H1 (cell line): ENCODE measurements at regions not wholly inside any gene's neighbourhood (a gene's known extent, or its start where the extent isn't known, plus 50 kb on each side); places are given as distances from the start of the nearest gene placed in this dataset.

Experiments used
- BRCA1 ChIP-seq: IDR thresholded peaks from 2 replicates; pipeline ENCODE4 v1.6.1; 2012; ENCODE audit warnings: low read depth, low read length, improper control_type of control experiment

DNA sequence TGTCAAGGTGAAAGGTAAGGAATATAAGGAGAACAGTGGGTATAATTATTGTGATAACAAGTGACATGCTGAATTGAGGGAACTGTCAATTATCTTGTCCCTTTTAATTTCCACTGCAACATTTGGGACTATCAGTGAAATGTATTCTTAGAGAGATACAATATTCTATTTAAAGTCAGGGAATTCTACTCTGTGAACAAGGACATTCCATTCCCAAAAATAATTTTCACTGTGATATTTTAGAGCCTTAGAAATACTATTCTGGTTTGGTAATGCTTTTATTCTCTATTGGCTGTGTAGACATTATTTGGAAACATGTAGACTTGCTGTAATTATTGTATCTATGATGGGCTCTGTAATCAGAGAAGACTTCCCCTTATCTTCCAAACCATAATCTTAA lies 248.0 kb upstream of the PCSK5 start (continued):
- no peak for TF ChIP-seq BRCA1
- TF ChIP-seq, all 59 proteins: peak for 0
